Retinal pigment epithelial cell (primary cell): ENCODE measurements at regions not wholly inside any gene's neighbourhood (a gene's known extent, or its start where the extent isn't known, plus 50 kb on each side); places are given as distances from the start of the nearest gene placed in this dataset.
"Not testable (repeated sequence)": the region's sequence is repeated elsewhere in the genome, so short reads cannot be mapped to it uniquely, and the experiment has no call there.

Experiments used
- DNase-seq: peaks from one replicate; pipeline ENCODE4 v3.0.0-alpha.2; 2010; ENCODE audit warnings: low read depth
- H3K4me3 ChIP-seq: 2 replicates; pipeline ENCODE4 v1.5.1; 2011; ENCODE audit warnings: mild to moderate bottlenecking, low read length, control low read depth, moderate library complexity
- TF ChIP-seq, protein P1 (sequence below): conservative IDR thresholded peaks from 2 replicates; pipeline ENCODE4 v1.5.1; 2011; ENCODE audit warnings: low read depth, low read length, control low read depth, inconsistent platforms

DNA sequence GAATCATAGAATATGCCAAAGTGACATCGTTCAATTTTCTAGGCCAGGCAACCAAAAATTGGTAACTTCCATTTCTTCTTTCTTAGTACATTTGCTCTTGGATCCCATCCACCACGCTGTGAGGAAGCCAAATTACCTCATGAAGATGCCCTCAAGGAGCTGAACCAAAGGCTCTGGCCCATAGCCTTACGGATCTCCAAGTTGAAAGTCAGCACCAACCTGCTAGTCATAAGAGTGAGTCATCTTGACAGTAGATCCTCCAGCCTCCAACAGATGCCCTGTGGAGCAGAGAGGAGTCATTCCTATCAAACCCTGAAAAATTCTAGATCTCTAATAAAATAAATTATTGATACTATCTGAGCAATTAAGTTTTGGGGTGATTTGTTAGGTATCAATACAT lies 322.5 kb upstream of the COL8A1 start:
- TF ChIP-seq, protein P1, sequence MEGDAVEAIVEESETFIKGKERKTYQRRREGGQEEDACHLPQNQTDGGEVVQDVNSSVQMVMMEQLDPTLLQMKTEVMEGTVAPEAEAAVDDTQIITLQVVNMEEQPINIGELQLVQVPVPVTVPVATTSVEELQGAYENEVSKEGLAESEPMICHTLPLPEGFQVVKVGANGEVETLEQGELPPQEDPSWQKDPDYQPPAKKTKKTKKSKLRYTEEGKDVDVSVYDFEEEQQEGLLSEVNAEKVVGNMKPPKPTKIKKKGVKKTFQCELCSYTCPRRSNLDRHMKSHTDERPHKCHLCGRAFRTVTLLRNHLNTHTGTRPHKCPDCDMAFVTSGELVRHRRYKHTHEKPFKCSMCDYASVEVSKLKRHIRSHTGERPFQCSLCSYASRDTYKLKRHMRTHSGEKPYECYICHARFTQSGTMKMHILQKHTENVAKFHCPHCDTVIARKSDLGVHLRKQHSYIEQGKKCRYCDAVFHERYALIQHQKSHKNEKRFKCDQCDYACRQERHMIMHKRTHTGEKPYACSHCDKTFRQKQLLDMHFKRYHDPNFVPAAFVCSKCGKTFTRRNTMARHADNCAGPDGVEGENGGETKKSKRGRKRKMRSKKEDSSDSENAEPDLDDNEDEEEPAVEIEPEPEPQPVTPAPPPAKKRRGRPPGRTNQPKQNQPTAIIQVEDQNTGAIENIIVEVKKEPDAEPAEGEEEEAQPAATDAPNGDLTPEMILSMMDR = no peak
- DNase-seq = no peak
- no peak overlapping the region for H3K4me3 ChIP-seq

DNA sequence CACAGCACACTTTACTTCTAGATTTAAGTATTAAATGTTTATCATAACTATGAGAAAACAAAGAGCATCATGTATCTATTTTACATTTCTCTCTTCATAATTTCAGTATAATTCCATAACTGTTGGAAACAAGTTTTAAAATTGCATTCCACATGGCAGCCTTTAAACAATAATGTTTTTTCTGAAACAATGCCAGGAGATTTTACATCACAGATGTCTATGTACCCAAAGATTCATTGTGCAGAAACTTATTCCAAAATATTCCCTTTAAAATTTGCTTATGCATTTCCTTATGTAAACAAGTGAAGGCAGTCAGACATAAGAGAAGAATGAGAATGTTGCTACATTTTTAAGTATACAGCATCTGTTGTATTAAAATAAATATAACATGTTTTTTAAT lies 324.9 kb upstream of the COL8A1 start:
- no peak for DNase-seq
- TF ChIP-seq, protein P1 = no peak
- H3K4me3 ChIP-seq = no peak overlapping the region

DNA sequence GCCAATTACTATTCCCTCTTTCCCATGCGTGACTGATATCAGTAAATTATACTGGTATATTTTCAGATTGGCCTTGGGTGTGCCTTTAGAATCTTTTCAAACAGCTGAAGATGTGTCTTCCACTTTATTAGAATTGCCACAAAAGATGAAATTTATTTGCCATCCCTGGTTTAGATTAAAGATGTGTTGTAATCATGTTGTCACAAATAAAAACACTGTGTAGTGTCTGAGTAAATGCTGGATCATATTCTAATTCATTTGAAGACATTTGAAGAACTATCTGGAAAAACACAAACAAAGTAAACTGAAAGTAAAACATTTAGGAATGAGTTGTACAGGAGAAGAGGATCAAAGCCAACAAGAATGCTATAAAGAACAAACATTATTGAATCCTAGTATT lies 339.7 kb upstream of the COL8A1 start:
- DNase-seq = no peak
- TF ChIP-seq, protein P1 = no peak

DNA sequence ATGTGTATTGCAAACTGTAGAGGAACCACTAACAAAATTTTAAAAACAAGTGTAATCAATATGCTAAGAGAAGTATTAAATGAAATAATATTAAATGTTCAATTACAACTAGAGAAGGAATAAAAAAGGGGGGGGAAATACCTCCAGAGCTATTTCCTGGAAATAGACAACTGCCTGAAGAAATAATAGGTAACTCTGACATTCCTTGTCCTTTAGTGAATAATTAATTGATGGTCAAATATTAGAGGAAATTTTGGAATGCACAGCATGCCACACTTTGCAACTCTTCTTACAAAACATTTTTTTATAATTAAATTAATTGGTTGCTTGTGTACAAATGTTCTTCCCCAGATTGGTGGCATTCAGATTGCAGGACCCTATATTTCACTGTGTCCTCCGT lies 342.6 kb upstream of the COL8A1 start:
- TF ChIP-seq, protein P1 = no peak
- H3K4me3 ChIP-seq = no peak overlapping the region
- no peak for DNase-seq

More for the DNA sequence above, 339.7 kb upstream of the COL8A1 start:
- no peak overlapping the region for H3K4me3 ChIP-seq

DNA sequence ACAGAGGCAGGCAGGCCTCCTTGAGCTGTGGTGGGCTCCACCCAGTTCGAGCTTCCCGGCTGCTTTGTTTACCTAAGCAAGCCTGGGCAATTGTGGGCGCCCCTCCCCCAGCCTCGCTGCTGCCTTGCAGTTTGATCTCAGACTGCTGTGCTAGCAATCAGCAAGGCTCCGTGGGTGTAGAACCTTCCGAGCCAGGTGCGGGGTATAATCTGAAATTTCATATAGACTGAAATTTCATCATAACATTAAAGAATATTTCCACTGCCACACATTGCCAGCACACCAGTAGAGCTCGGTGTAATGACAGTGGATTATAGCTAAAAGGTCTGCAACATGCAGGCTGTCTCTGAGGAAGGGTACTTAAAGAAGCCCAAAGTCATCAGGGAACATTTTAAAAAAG lies 344.3 kb upstream of the COL8A1 start:
- DNase-seq, H3K4me3 ChIP-seq: not testable (repeated sequence)

DNA sequence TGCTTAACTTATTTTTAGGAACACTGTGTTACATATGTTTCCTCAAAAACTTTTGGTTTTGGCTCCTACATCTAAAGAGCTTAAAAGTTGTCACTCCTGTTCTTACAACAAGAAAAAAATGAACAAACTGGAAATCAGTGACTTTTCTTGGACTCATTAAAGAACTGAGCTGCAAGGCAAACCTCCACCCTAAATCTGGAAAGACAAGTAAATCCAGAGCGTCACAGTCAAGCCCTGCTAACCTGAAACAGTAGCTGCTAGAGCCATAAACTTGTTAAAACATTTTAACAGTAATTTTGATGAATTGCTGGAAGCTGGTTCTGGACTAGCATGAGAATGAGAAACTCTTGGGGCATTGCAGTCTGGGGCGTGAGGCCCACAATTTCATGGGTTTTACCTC lies 350.5 kb upstream of the COL8A1 start:
- TF ChIP-seq, protein P1 = no peak
- H3K4me3 ChIP-seq = no peak overlapping the region
- no peak for DNase-seq

DNA sequence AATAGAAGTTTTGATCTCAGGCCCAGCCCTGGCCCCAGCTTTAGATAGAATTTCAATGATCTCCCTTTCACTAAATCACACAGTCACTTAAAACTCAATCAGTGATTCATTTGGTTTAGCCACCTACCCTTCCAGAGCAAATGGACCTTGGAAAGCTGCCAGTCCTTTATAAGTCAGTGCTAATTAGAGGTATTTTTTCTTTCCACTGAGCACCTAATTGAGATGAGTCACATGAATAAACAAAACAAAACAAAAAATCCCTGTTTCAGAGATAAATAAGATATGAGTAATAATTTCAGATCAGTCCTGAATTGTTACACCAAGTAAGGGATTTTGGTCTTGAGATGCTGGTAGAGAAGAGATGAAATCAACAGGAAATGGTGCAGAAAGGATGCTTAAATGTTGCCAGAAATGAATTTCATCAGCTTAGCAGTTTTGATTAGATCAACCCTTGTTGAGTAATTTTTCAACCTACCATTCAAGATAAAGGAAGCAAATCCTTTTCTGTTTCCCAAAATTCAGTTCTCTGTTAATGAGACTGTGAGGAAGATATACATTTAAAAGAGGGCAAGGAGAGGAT lies 352.0 kb upstream of the COL8A1 start:
- DNase-seq = peak; percentile 44
- no peak overlapping the region for H3K4me3 ChIP-seq
- TF ChIP-seq, protein P1 = no peak
